ENCODE measurements at regions not wholly inside any gene's neighbourhood (a gene's known extent, or its start where the extent isn't known, plus 50 kb on each side); places are given as distances from the start of the nearest gene placed in this dataset.

- TF ChIP-seq CTCF (IDR thresholded peaks at IDR 0.05 in 8 of 11, conservative IDR thresholded peaks at IDR 0.05 in 3 of 11) (no peak), POLR2AphosphoS5 (IDR thresholded peaks at IDR 0.05) (no peak), POLR2A (IDR thresholded peaks at IDR 0.05) (no peak)
- intact Hi-C loops (cut with DNase I; ENCODE audit: low total_unique reads) = no loop called here
- WGBS, 5 donors = 76 to 94% (median 78%) methylated on average over 2 of the region's 2 CpGs
These were observed 234.9 kb downstream of the OPA1 start for GRCh38 chr3:193827871-193828270.

GRCh38 chr3:193828477-193828876 lies 235.5 kb downstream of the OPA1 start:
- 91 to 97% (median 92%) methylated on average over 6 of the region's 6 CpGs for WGBS, 5 donors
- TF ChIP-seq CTCF (IDR thresholded peaks at IDR 0.05 in 8 of 11, conservative IDR thresholded peaks at IDR 0.05 in 3 of 11) (no peak), POLR2A (IDR thresholded peaks at IDR 0.05) (no peak), POLR2AphosphoS5 (IDR thresholded peaks at IDR 0.05) (no peak)
- Histone ChIP-seq H3K4me1 (peaks cover 8 to 37% (median 22%) of the 10 kb centered on the region in 6 donors), H3K9me3 (no peaks in the 10 kb centered on the region), H3K36me3 (no peaks in the 10 kb centered on the region), H3K4me3 (no peak overlapping the region), H3K27ac (no peak overlapping the region), H3K27me3 (replicated peaks in 1 of 7) (no peaks in the 10 kb centered on the region)
- intact Hi-C loops (cut with DNase I; ENCODE audit: low total_unique reads) = no loop called here
- DNase-seq = no peak

More at GRCh38 chr3:193827871-193828270, 234.9 kb downstream of the OPA1 start:
- Histone ChIP-seq H3K9me3 (no peaks in the 10 kb centered on the region), H3K27ac (no peak overlapping the region), H3K36me3 (no peaks in the 10 kb centered on the region), H3K4me1 (peaks cover 8 to 31% (median 19%) of the 10 kb centered on the region in 6 donors), H3K4me3 (no peak overlapping the region), H3K27me3 (replicated peaks in 1 of 7) (no peaks in the 10 kb centered on the region)
- no peak for DNase-seq

DNA sequence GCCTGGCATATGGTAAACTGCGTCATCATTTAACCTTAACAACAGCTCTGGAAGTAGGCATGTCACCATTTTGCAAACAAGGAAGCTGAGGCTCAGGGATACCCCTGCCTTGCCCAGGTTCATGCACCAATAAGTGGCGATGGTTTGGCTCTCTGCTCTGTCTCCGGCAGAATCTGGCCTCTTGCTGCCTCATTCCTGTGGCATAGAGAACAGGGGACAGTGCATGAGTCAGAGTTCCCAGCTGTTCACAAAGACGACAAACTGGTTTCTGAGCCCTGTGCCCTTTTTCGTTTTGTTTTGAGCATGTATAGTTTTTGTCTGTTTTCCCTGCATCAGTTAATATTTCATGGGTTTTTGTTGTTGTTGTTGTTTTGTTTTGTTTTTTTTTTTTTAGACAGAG lies 236.8 kb downstream of the OPA1 start:
- H3K9me3 ChIP-seq = no peaks in the 10 kb centered on the region
- whole genome bisulfite sequencing, 5 donors = 83 to 95% (median 91%) methylated on average over 5 of the region's 5 CpGs
- intact Hi-C loops (cut with DNase I; ENCODE audit: low total_unique reads) = no loop called here
- H3K36me3 ChIP-seq = no peaks in the 10 kb centered on the region
- H3K27me3 ChIP-seq (replicated peaks in 1 of 7) = no peaks in the 10 kb centered on the region
- DNase-seq = no peak
- peaks cover 8 to 37% (median 22%) of the 10 kb centered on the region in 6 donors for H3K4me1 ChIP-seq
- no peak overlapping the region for H3K4me3 ChIP-seq
- no peak overlapping the region for H3K27ac ChIP-seq
- TF ChIP-seq POLR2AphosphoS5 (IDR thresholded peaks at IDR 0.05) (no peak), POLR2A (IDR thresholded peaks at IDR 0.05) (no peak), CTCF (IDR thresholded peaks at IDR 0.05 in 8 of 11, conservative IDR thresholded peaks at IDR 0.05 in 3 of 11) (no peak)

DNA sequence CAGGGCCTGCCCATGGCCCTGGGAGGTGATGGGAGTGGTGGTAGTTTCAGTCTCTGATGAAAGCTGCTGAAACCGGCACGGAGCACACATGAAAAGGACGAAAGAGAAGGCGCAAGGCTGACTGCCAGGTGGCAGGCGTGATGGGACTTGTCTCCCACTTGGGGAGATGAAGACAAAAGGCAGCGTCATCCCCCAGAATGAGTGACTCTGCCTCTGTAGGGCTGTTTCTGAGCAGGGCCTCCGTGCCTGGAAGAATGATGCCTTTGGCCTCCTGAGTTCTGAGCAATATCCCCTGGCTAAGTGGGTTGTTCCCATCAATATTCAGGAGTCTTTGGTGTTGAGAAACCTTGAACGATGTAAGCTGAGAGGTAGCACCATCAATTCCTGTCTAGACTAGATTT lies 237.8 kb downstream of the OPA1 start:
- H3K36me3 ChIP-seq = no peaks in the 10 kb centered on the region
- no peak overlapping the region for H3K27ac ChIP-seq
- WGBS, 5 donors = 90 to 96% (median 94%) methylated on average over 8 of the region's 8 CpGs
- H3K27me3 ChIP-seq (replicated peaks in 1 of 7) = no peaks in the 10 kb centered on the region
- no peak overlapping the region for H3K4me3 ChIP-seq
- intact Hi-C loops (cut with DNase I; ENCODE audit: low total_unique reads) = no loop called here
- TF ChIP-seq CTCF (IDR thresholded peaks at IDR 0.05 in 8 of 11, conservative IDR thresholded peaks at IDR 0.05 in 3 of 11) = no peak
- no peak for TF ChIP-seq POLR2AphosphoS5 (IDR thresholded peaks at IDR 0.05)
- H3K9me3 ChIP-seq = no peaks in the 10 kb centered on the region
- peaks cover 8 to 34% (median 22%) of the 10 kb centered on the region in 6 donors for H3K4me1 ChIP-seq
- no peak for DNase-seq
